SK-N-SH (cell line): ENCODE measurements at regions not wholly inside any gene's neighbourhood (a gene's known extent, or its start where the extent isn't known, plus 50 kb on each side); places are given as distances from the start of the nearest gene placed in this dataset.

Experiments
- CTCF ChIA-PET: fragments of 300-600, 350-600 bp; formaldehyde crosslinking; extraction: SDS; loops from one replicate; lab custom pipeline; 2021; lab: Yijun Ruan, JAX
- POLR2A ChIA-PET: fragments of 350-600 bp; sonication (Branson Sonifier 250); formaldehyde crosslinking; extraction: SDS; loops from one replicate; lab custom pipeline; 2020; ENCODE audit warnings: antibody characterized with exemption, inconsistent platforms; lab: Yijun Ruan, JAX
- DNase-seq: peaks from one replicate; pipeline ENCODE4 v3.0.0; 2012
- H2AFZ ChIP-seq: fragments of 200-600 bp; sonication (generic); 2 replicates; pipeline ENCODE4 v1.8.1; 2016; ENCODE audit warnings: antibody characterized with exemption, mild to moderate bottlenecking, low read depth
- H3F3A ChIP-seq: fragments of 200-600 bp; sonication (generic); replicated peaks from 2 replicates; pipeline ENCODE3; 2016; ENCODE audit warnings: antibody characterized with exemption, mild to moderate bottlenecking; ENCODE audit not compliant: insufficient read depth
- H3K27ac ChIP-seq, 2 experiments: fragments of 200-500 bp in 1 of 2; fragments of 200-600 bp in 1 of 2; sonication (Bioruptor generic) in 1 of 2; sonication (generic), shearing (Covaris generic) in 1 of 2; 2 replicates each; pipeline versions ENCODE4 v1.5.1 to v1.6.1; 2014 to 2016; ENCODE audit warnings: low read depth in 2 of 2, inconsistent platforms in 1 of 2, low read length in 1 of 2, mild to moderate bottlenecking in 1 of 2, mixed read lengths in 1 of 2
- H3K27me3 ChIP-seq: fragments of 200-600 bp; sonication (generic), shearing (Covaris generic); 2 replicates; pipeline ENCODE4 v1.6.1; 2016; ENCODE audit warnings: mixed run types; ENCODE audit not compliant: insufficient read depth
- H3K36me3 ChIP-seq, 2 experiments: fragments of 200-500 bp in 1 of 2; fragments of 200-600 bp in 1 of 2; sonication (Bioruptor generic) in 1 of 2; sonication (generic) in 1 of 2; replicated peaks in 1 of 2; 2 replicates each; pipeline versions ENCODE3 to v1.5.1; 2014 to 2016; ENCODE audit warnings: low read length in 1 of 2, mild to moderate bottlenecking in 1 of 2; ENCODE audit not compliant: insufficient read depth in 2 of 2, control insufficient read depth in 1 of 2
- H3K4me1 ChIP-seq, 2 experiments: fragments of 200-500 bp in 1 of 2; fragments of 200-600 bp in 1 of 2; sonication (Bioruptor generic) in 1 of 2; sonication (generic), shearing (Covaris generic) in 1 of 2; 2 replicates each; pipeline versions ENCODE4 v1.5.1 to v1.6.1; 2014 to 2016; ENCODE audit warnings: low read depth in 1 of 2, low read length in 1 of 2, mixed run types in 1 of 2; ENCODE audit not compliant: insufficient read depth in 2 of 2, control insufficient read depth in 1 of 2
- H3K4me2 ChIP-seq: fragments of 200-600 bp; sonication (generic), shearing (Covaris generic); 2 replicates; pipeline ENCODE4 v1.6.1; 2017; ENCODE audit warnings: mixed run types
- H3K4me3 ChIP-seq, 2 experiments: fragments of 200-500 bp in 1 of 2; fragments of 200-600 bp in 1 of 2; sonication (Bioruptor generic) in 1 of 2; sonication (generic), shearing (Covaris generic) in 1 of 2; 2 replicates each; pipeline versions ENCODE4 v1.5.1 to v1.8.1; 2014 to 2016; ENCODE audit warnings: low read depth in 2 of 2, inconsistent platforms in 1 of 2, low read length in 1 of 2, mild to moderate bottlenecking in 1 of 2, mixed read lengths in 1 of 2, moderate library complexity in 1 of 2
- H3K79me2 ChIP-seq: fragments of 200-600 bp; sonication (generic); 2 replicates; pipeline ENCODE4 v1.8.1; 2017; ENCODE audit warnings: mild to moderate bottlenecking; ENCODE audit not compliant: insufficient read depth
- H3K9ac ChIP-seq: fragments of 200-600 bp; sonication (generic); 2 replicates; pipeline ENCODE4 v1.6.1; 2017; ENCODE audit warnings: mixed run types
- H3K9me2 ChIP-seq: fragments of 200-600 bp; sonication (generic); 2 replicates; pipeline ENCODE4 v1.6.1; 2017; ENCODE audit warnings: mixed run types
- H3K9me3 ChIP-seq: fragments of 200-600 bp; sonication (generic); 2 replicates; pipeline ENCODE4 v1.6.1; 2017; ENCODE audit warnings: mixed run types, mild to moderate bottlenecking, moderate library complexity
- H4K20me1 ChIP-seq: fragments of 200-600 bp; sonication (generic); 2 replicates; pipeline ENCODE4 v1.6.1; 2017; ENCODE audit warnings: mild to moderate bottlenecking, mixed run types; ENCODE audit not compliant: insufficient read depth
- CHD2 ChIP-seq: fragments of 150-350 bp; IDR thresholded peaks from 2 replicates; pipeline ENCODE4 v1.6.1; 2018; ENCODE audit warnings: low read length; ENCODE audit not compliant: partially characterized antibody
- ELF1 ChIP-seq: IDR thresholded peaks from 2 replicates; pipeline ENCODE4 v1.4.0; 2012
- EP300 ChIP-seq, 2 experiments: IDR thresholded peaks; 2 replicates each; pipeline versions ENCODE4 v1.4.0 to v1.6.1; 2012; ENCODE audit warnings: borderline replicate concordance in 1 of 2, low read depth in 1 of 2, low read length in 1 of 2
- EZH2phosphoT487 ChIP-seq: fragments of 200-600 bp; sonication (generic); IDR thresholded peaks from 2 replicates; pipeline ENCODE4 v1.6.1; 2017; ENCODE audit warnings: low read depth, mixed run types, mild to moderate bottlenecking, antibody characterized with exemption, moderate library complexity, borderline replicate concordance
- FOXJ3 ChIP-seq: sonication (generic); formaldehyde crosslinking; IDR thresholded peaks from 2 replicates; pipeline ENCODE4 v1.5.1; 2020; ENCODE audit warnings: mild to moderate bottlenecking, missing genetic modification reagents
- JUND ChIP-seq: IDR thresholded peaks from 2 replicates; pipeline ENCODE4 v1.4.0; 2012
- NRF1 ChIP-seq: IDR thresholded peaks from 2 replicates; pipeline ENCODE4 v1.6.1; 2012; ENCODE audit warnings: low read depth, mild to moderate bottlenecking, low read length
- RXRA ChIP-seq: IDR thresholded peaks from 2 replicates; pipeline ENCODE4 v1.4.0; 2012; ENCODE audit warnings: low read depth, mild to moderate bottlenecking, borderline replicate concordance
- SIN3A ChIP-seq: IDR thresholded peaks from 2 replicates; pipeline ENCODE4 v1.6.1; 2012; ENCODE audit warnings: low read depth, mild to moderate bottlenecking, low read length, moderate library complexity, borderline replicate concordance
- TAF1 ChIP-seq: IDR thresholded peaks from 2 replicates; pipeline ENCODE4 v1.6.1; 2012; ENCODE audit warnings: low read depth, mild to moderate bottlenecking, low read length, moderate library complexity, borderline replicate concordance
- TCF12 ChIP-seq: IDR thresholded peaks from 2 replicates; pipeline ENCODE4 v1.4.0; 2012
- YY1 ChIP-seq: IDR thresholded peaks from 2 replicates; pipeline ENCODE4 v1.4.0; 2012; ENCODE audit warnings: low read depth, mild to moderate bottlenecking
- WGBS: methylation state at CpG from one replicate; pipeline ENCODE4 v1.1.6; 2017; ENCODE audit warnings: low lambda C conversion rate; 5-methylcytosine and 5-hydroxymethylcytosine counted together
- TF ChIP-seq, protein P1 (sequence below): IDR thresholded peaks from 2 replicates; pipeline ENCODE4 v1.4.0; 2012; ENCODE audit warnings: low read depth, borderline replicate concordance
- TF ChIP-seq, protein P2 (sequence below): fragments of 200-600 bp; sonication (generic); IDR thresholded peaks from 2 replicates; pipeline ENCODE4 v1.6.1; 2017; ENCODE audit warnings: antibody characterized with exemption, mild to moderate bottlenecking, moderate library complexity

DNA sequence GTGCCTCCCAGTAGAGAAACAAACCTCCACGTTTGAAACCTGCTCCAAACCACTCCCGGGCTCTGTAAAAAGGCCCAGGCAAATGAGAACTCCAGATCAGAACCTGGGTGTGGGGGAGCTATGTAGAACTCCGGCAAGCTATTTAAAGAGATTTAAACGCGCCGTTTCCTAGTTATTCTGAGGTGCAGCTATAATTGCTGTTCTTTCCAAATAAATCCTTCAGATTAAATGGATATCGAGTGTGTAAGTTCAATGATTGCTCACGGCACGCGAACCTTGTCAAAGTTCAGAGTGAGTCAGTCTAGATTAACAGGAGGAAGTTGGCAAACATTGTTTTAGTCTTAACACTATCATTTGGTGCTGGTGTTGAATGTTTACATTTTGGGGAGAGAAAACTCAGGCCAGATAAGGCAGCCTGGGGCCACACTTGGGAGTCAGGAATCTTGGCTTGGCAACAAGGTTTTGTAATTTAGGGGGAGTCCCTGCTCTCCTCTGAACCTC, 92.9 kb upstream of the SALL1 start:
- Histone ChIP-seq H3K4me1 (no peaks in the 10 kb centered on the region), H3K27me3 (no peaks in the 10 kb centered on the region), H3K36me3 (no peaks in the 10 kb centered on the region), H2AFZ (no peak overlapping the region), H4K20me1 (no peaks in the 10 kb centered on the region), H3K4me2 (no peak overlapping the region), H3K9me3 (no peaks in the 10 kb centered on the region), H3K4me3 (no peak overlapping the region), H3K79me2 (no peaks in the 10 kb centered on the region), H3K9ac (no peak overlapping the region), H3K27ac (no peak overlapping the region), H3K9me2 (no peaks in the 10 kb centered on the region), H3F3A (no peaks in the 10 kb centered on the region)
- TF ChIP-seq ELF1 (no peak), FOXJ3 (CRISPR knock-in tag) (no peak), CHD2 (no peak), RXRA (no peak), EZH2phosphoT487 (no peak), TCF12 (no peak), YY1 (no peak), JUND (no peak)
- TF ChIP-seq, protein P1, sequence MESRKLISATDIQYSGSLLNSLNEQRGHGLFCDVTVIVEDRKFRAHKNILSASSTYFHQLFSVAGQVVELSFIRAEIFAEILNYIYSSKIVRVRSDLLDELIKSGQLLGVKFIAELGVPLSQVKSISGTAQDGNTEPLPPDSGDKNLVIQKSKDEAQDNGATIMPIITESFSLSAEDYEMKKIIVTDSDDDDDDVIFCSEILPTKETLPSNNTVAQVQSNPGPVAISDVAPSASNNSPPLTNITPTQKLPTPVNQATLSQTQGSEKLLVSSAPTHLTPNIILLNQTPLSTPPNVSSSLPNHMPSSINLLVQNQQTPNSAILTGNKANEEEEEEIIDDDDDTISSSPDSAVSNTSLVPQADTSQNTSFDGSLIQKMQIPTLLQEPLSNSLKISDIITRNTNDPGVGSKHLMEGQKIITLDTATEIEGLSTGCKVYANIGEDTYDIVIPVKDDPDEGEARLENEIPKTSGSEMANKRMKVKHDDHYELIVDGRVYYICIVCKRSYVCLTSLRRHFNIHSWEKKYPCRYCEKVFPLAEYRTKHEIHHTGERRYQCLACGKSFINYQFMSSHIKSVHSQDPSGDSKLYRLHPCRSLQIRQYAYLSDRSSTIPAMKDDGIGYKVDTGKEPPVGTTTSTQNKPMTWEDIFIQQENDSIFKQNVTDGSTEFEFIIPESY: no peak
- no peak for DNase-seq
- 38% methylated on average over 10 of the region's 10 CpGs for WGBS
- POLR2A ChIA-PET: no interaction called here
- CTCF ChIA-PET: no interaction called here

- Histone ChIP-seq H3K27me3 (no peaks in the 10 kb centered on the region), H2AFZ (no peak overlapping the region), H4K20me1 (no peaks in the 10 kb centered on the region)
- TF ChIP-seq NRF1: no peak
- TF ChIP-seq EP300 (IDR thresholded peaks at IDR 0.05; ENCODE audit: borderline replicate concordance in 1 of 2, low read depth in 1 of 2, low read length in 1 of 2): no peak
- no peak for TF ChIP-seq SIN3A
- TF ChIP-seq ELF1: no peak
- TF ChIP-seq, protein P2, sequence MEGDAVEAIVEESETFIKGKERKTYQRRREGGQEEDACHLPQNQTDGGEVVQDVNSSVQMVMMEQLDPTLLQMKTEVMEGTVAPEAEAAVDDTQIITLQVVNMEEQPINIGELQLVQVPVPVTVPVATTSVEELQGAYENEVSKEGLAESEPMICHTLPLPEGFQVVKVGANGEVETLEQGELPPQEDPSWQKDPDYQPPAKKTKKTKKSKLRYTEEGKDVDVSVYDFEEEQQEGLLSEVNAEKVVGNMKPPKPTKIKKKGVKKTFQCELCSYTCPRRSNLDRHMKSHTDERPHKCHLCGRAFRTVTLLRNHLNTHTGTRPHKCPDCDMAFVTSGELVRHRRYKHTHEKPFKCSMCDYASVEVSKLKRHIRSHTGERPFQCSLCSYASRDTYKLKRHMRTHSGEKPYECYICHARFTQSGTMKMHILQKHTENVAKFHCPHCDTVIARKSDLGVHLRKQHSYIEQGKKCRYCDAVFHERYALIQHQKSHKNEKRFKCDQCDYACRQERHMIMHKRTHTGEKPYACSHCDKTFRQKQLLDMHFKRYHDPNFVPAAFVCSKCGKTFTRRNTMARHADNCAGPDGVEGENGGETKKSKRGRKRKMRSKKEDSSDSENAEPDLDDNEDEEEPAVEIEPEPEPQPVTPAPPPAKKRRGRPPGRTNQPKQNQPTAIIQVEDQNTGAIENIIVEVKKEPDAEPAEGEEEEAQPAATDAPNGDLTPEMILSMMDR: no peak
- no peak for TF ChIP-seq TAF1
- TF ChIP-seq CHD2: no peak
- TF ChIP-seq, all 33 proteins: peak for 0
- Histone ChIP-seq H3K4me3 (no peak overlapping the region), H3K27ac (no peak overlapping the region), H3K36me3 (no peaks in the 10 kb centered on the region), H3K9me3 (no peaks in the 10 kb centered on the region), H3K4me1 (no peaks in the 10 kb centered on the region), H3K4me2 (no peak overlapping the region), H3K79me2 (no peaks in the 10 kb centered on the region), H3F3A (no peaks in the 10 kb centered on the region), H3K9ac (no peak overlapping the region), H3K9me2 (no peaks in the 10 kb centered on the region)
- CTCF ChIA-PET: no interaction called here
- POLR2A ChIA-PET: no interaction called here
- 11% methylated on average over 3 of the region's 3 CpGs for WGBS
- no peak for DNase-seq
Measured at GRCh38 chr16:51242296-51242994, 91.4 kb upstream of the SALL1 start.
